Peyer's patch (tissue), 4 donors: ENCODE measurements at regions not wholly inside any gene's neighbourhood (a gene's known extent, or its start where the extent isn't known, plus 50 kb on each side); places are given as distances from the start of the nearest gene placed in this dataset.

Source experiments
- DNase-seq, 3 donors: peaks; one replicate each; pipeline ENCODE4 v3.0.0-alpha.2; 2017 to 2019
- H3K27ac ChIP-seq, 4 donors: fragments of 200-600 bp; sonication (generic); one replicate each; pipeline ENCODE4 v1.5.1; 2016 to 2019
- H3K27me3 ChIP-seq, 2 donors: fragments of 200-600 bp; sonication (generic); one replicate each; pipeline ENCODE4 v1.5.1; 2019
- H3K36me3 ChIP-seq, 3 donors: fragments of 200-600 bp; sonication (generic); one replicate each; pipeline ENCODE4 v1.5.1; 2016 to 2019
- H3K4me1 ChIP-seq, 4 donors: fragments of 200-600 bp; sonication (generic); one replicate each; pipeline ENCODE4 v1.5.1; 2016 to 2019
- H3K4me3 ChIP-seq, 4 donors: fragments of 200-600 bp; sonication (generic); 1 replicate in 3 of 4; 2 replicates in 1 of 4; pipeline ENCODE4 v1.5.1; 2016 to 2019; ENCODE audit warnings: mild to moderate bottlenecking in 1 of 4
- H3K9me3 ChIP-seq, 4 donors: fragments of 200-600 bp; sonication (generic); one replicate each; pipeline ENCODE4 v1.5.1; 2016 to 2019; ENCODE audit warnings: mild to moderate bottlenecking in 1 of 4
- CTCF ChIP-seq, 6 experiments: fragments of 450-650 bp in 4 of 6; fragments of 200-600 bp in 2 of 6; sonication (generic) in 1 of 6; IDR thresholded peaks; one replicate each; pipeline ENCODE4 v1.5.1; 2017 to 2019; ENCODE audit warnings: antibody characterized with exemption in 6 of 6, mild to moderate bottlenecking in 3 of 6, moderate library complexity in 1 of 6
- POLR2A ChIP-seq, 2 donors: fragments of 450-650 bp; IDR thresholded peaks; one replicate each; pipeline ENCODE4 v1.5.1; 2017; ENCODE audit warnings: antibody characterized with exemption in 2 of 2, mild to moderate bottlenecking in 2 of 2, moderate library complexity in 2 of 2

GRCh38 chr9:18036422-18037187 is 437.3 kb upstream of the ADAMTSL1 start:
- Histone ChIP-seq H3K4me3 (no peak overlapping the region), H3K9me3 (no peaks in the 10 kb centered on the region)
- TF ChIP-seq POLR2A (IDR thresholded peaks at IDR 0.05) = no peak
- no peak for TF ChIP-seq CTCF (IDR thresholded peaks at IDR 0.05)

GRCh38 chr9:18037981-18038380 is 436.0 kb upstream of the ADAMTSL1 start:
- Histone ChIP-seq H3K4me3 (no peak overlapping the region), H3K9me3 (no peaks in the 10 kb centered on the region), H3K36me3 (no peaks in the 10 kb centered on the region), H3K27ac (no peak overlapping the region), H3K4me1 (no peaks in the 10 kb centered on the region), H3K27me3 (no peaks in the 10 kb centered on the region)
- no peak for TF ChIP-seq CTCF (IDR thresholded peaks at IDR 0.05)
- TF ChIP-seq POLR2A (IDR thresholded peaks at IDR 0.05) = no peak
- no peak for DNase-seq

More at GRCh38 chr9:18036422-18037187, 437.3 kb upstream of the ADAMTSL1 start:
- no peaks in the 10 kb centered on the region for H3K27me3 ChIP-seq
- H3K4me1 ChIP-seq = no peaks in the 10 kb centered on the region
- no peaks in the 10 kb centered on the region for H3K36me3 ChIP-seq
- no peak for DNase-seq
- H3K27ac ChIP-seq = no peak overlapping the region

- Histone ChIP-seq H3K36me3 (no peaks in the 10 kb centered on the region), H3K27ac (no peak overlapping the region), H3K9me3 (no peaks in the 10 kb centered on the region), H3K27me3 (no peaks in the 10 kb centered on the region), H3K4me1 (no peaks in the 10 kb centered on the region), H3K4me3 (no peak overlapping the region)
- DNase-seq = no peak
- no peak for TF ChIP-seq POLR2A (IDR thresholded peaks at IDR 0.05)
- TF ChIP-seq CTCF (IDR thresholded peaks at IDR 0.05) = no peak
Observed at GRCh38 chr9:18040327-18040726, 433.6 kb upstream of the ADAMTSL1 start.

GRCh38 chr9:18043978-18044377 is 430.0 kb upstream of the ADAMTSL1 start:
- H3K4me3 ChIP-seq = no peak overlapping the region
- DNase-seq = no peak
- H3K27ac ChIP-seq = no peak overlapping the region
- TF ChIP-seq POLR2A (IDR thresholded peaks at IDR 0.05) (no peak), CTCF (IDR thresholded peaks at IDR 0.05) (no peak)
- no peaks in the 10 kb centered on the region for H3K27me3 ChIP-seq
- no peaks in the 10 kb centered on the region for H3K36me3 ChIP-seq
- no peaks in the 10 kb centered on the region for H3K9me3 ChIP-seq
- H3K4me1 ChIP-seq = no peaks in the 10 kb centered on the region

GRCh38 chr9:18045326-18045725 is 428.6 kb upstream of the ADAMTSL1 start:
- H3K4me3 ChIP-seq = no peak overlapping the region
- H3K36me3 ChIP-seq = no peaks in the 10 kb centered on the region
- TF ChIP-seq POLR2A (IDR thresholded peaks at IDR 0.05) = no peak
- TF ChIP-seq CTCF (IDR thresholded peaks at IDR 0.05) = no peak
- H3K4me1 ChIP-seq = no peaks in the 10 kb centered on the region
- no peaks in the 10 kb centered on the region for H3K9me3 ChIP-seq
- H3K27ac ChIP-seq = no peak overlapping the region
- H3K27me3 ChIP-seq = no peaks in the 10 kb centered on the region
- no peak for DNase-seq
